ENCODE measurements at regions not wholly inside any gene's neighbourhood (a gene's known extent, or its start where the extent isn't known, plus 50 kb on each side); places are given as distances from the start of the nearest gene placed in this dataset.
"Not testable (repeated sequence)": the region's sequence is repeated elsewhere in the genome, so short reads cannot be mapped to it uniquely, and the experiment has no call there.

- H3K36me3 ChIP-seq; intact Hi-C loops (cut with DNase I); H3K4me3 ChIP-seq; DNase-seq (ENCODE audit: low spot score in 2 of 2); H3K27ac ChIP-seq; H3K27me3 ChIP-seq; H3K9me3 ChIP-seq: not testable (repeated sequence)
- H3K4me1 ChIP-seq, result peaks cover 0 to 10% of the 10 kb centered on the region in 2 donors
Measured at GRCh38 chr20:17891131-17891530, 77.5 kb downstream of the SNX5 start.

GRCh38 chr20:17890330-17890729, 78.3 kb downstream of the SNX5 start:
- H3K27me3 ChIP-seq, result no peaks in the 10 kb centered on the region
- TF ChIP-seq, protein P1, sequence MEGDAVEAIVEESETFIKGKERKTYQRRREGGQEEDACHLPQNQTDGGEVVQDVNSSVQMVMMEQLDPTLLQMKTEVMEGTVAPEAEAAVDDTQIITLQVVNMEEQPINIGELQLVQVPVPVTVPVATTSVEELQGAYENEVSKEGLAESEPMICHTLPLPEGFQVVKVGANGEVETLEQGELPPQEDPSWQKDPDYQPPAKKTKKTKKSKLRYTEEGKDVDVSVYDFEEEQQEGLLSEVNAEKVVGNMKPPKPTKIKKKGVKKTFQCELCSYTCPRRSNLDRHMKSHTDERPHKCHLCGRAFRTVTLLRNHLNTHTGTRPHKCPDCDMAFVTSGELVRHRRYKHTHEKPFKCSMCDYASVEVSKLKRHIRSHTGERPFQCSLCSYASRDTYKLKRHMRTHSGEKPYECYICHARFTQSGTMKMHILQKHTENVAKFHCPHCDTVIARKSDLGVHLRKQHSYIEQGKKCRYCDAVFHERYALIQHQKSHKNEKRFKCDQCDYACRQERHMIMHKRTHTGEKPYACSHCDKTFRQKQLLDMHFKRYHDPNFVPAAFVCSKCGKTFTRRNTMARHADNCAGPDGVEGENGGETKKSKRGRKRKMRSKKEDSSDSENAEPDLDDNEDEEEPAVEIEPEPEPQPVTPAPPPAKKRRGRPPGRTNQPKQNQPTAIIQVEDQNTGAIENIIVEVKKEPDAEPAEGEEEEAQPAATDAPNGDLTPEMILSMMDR (IDR thresholded peaks at IDR 0.05), result no peak
- H3K27ac ChIP-seq, result no peak overlapping the region
- H3K4me1 ChIP-seq, result peaks cover 0 to 5% of the 10 kb centered on the region in 2 donors
- H3K36me3 ChIP-seq, result no peaks in the 10 kb centered on the region
- intact Hi-C loops (cut with DNase I), result no loop called here
- no peak overlapping the region for H3K4me3 ChIP-seq
- peaks cover 0 to 8% of the 10 kb centered on the region in 2 donors for H3K9me3 ChIP-seq
- DNase-seq (ENCODE audit: low spot score in 2 of 2), result no peak

- TF ChIP-seq, protein P1 (IDR thresholded peaks at IDR 0.05), result no peak
- intact Hi-C loops (cut with DNase I), result no loop called here
Measured at GRCh38 chr20:17889226-17889625, 79.4 kb downstream of the SNX5 start.

DNA sequence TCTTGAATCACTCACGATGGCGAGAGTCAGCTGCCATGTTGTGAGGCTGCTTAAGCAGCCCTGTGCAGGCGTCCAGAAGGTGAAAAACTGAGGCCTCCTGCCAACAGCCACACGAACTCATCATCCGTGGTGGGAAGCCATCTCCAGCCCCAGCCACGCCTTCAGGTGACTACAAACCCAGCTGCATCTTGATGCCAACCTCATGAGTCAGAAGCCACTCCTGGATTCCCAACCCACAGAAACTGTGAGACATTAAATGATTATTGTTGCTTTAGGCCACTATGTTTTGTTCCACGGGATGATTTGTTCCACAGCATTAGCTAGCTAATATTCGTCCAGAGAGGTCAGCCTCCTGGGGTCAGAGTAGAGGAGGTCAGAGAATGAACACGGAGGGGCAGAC, 80.5 kb downstream of the SNX5 start:
- no peak overlapping the region for H3K27ac ChIP-seq
- H3K4me1 ChIP-seq, result no peaks in the 10 kb centered on the region
- no peaks in the 10 kb centered on the region for H3K36me3 ChIP-seq
- H3K27me3 ChIP-seq, result no peaks in the 10 kb centered on the region
- no peak overlapping the region for H3K4me3 ChIP-seq
- H3K9me3 ChIP-seq, result peaks cover 0 to 8% of the 10 kb centered on the region in 2 donors
- intact Hi-C loops (cut with DNase I), result no loop called here
- no peak for DNase-seq (ENCODE audit: low spot score in 2 of 2)
- TF ChIP-seq, protein P1 (IDR thresholded peaks at IDR 0.05), result no peak

More at GRCh38 chr20:17889226-17889625, 79.4 kb downstream of the SNX5 start:
- Histone ChIP-seq H3K27me3 (no peaks in the 10 kb centered on the region), H3K4me3 (no peak overlapping the region), H3K9me3 (peaks cover 0 to 8% of the 10 kb centered on the region in 2 donors), H3K27ac (no peak overlapping the region), H3K36me3 (no peaks in the 10 kb centered on the region), H3K4me1 (no peaks in the 10 kb centered on the region)
- DNase-seq (ENCODE audit: low spot score in 2 of 2), result no peak

- H3K4me3 ChIP-seq, result no peak overlapping the region
- TF ChIP-seq, protein P1 (IDR thresholded peaks at IDR 0.05), result no peak
- intact Hi-C loops (cut with DNase I), result no loop called here
- no peaks in the 10 kb centered on the region for H3K36me3 ChIP-seq
- H3K4me1 ChIP-seq, result no peaks in the 10 kb centered on the region
- no peaks in the 10 kb centered on the region for H3K27me3 ChIP-seq
- no peak overlapping the region for H3K27ac ChIP-seq
- DNase-seq (ENCODE audit: low spot score in 2 of 2), result no peak
- H3K9me3 ChIP-seq, result peaks cover 0 to 8% of the 10 kb centered on the region in 2 donors
Measured at GRCh38 chr20:17887331-17888030, 81.1 kb downstream of the SNX5 start.

DNA sequence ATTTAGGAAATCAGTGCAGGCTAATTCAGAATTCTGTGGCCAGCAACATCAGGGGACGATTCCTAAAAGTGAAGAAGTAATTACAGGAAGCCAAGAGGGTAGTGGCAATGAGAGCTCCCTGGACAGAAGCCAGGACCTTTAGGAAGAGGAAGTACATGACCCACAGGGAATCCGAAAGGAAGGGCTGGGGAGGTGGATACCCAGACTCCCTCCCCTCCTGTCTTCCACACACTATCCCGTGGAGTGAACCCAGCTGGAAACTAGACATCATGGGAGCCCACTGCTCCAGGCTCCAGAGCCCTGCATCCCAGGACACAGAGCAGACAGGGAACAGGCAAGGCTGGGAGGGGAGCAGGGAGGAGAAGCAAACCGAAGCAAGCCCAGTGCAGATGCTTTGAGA, 83.0 kb downstream of the SNX5 start:
- Histone ChIP-seq H3K4me3 (no peak overlapping the region), H3K27me3 (no peaks in the 10 kb centered on the region), H3K27ac (no peak overlapping the region), H3K9me3 (peaks cover 0 to 8% of the 10 kb centered on the region in 2 donors), H3K36me3 (no peaks in the 10 kb centered on the region), H3K4me1 (no peaks in the 10 kb centered on the region)
- TF ChIP-seq, protein P1 (IDR thresholded peaks at IDR 0.05), result no peak
- intact Hi-C loops (cut with DNase I), result no loop called here
- no peak for DNase-seq (ENCODE audit: low spot score in 2 of 2)

Data from ascending aorta (tissue), 2 donors.